AG08395 (cell line): ENCODE measurements at regions not wholly inside any gene's neighbourhood (a gene's known extent, or its start where the extent isn't known, plus 50 kb on each side); places are given as distances from the start of the nearest gene placed in this dataset.
A peak's percentile ranks its signal among the peaks of the same experiment; 100 is the strongest.
"Not testable (repeated sequence)": the region's sequence is repeated elsewhere in the genome, so short reads cannot be mapped to it uniquely, and the experiment has no call there.

Experiments
- DNase-seq: peaks from one replicate; pipeline ENCODE4 v3.0.0; 2012; ENCODE audit warnings: mixed read lengths, low spot score

DNA sequence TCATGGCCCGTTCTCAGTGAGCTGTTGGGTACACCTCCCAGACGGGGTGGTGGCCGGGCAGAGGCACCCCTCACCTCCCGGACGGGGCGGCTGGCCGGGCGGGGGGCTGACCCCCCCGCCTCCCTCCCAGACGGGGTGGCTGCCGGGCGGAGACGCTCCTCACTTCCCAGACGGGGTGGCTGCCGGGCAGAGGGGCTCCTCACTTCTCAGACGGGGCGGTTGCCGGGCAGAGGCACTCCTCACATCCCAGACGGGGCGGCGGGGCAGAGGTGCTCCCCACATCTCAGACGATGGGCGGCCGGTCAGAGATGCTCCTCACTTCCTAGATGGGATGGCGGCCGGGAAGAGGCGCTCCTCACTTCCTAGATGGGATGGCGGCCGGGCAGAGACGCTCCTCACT is 129.7 kb upstream of the DAAM1 start:
- DNase-seq = not testable (repeated sequence)

GRCh38 chr14:59060841-59061240 is 127.6 kb upstream of the DAAM1 start:
- DNase-seq = no peak

- DNase-seq = no peak
These were observed 127.2 kb upstream of the DAAM1 start for GRCh38 chr14:59061292-59061691.

GRCh38 chr14:59063259-59063658 is 125.2 kb upstream of the DAAM1 start:
- DNase-seq = no peak

GRCh38 chr14:59067127-59067894 is 121.2 kb upstream of the DAAM1 start:
- no peak for DNase-seq

DNA sequence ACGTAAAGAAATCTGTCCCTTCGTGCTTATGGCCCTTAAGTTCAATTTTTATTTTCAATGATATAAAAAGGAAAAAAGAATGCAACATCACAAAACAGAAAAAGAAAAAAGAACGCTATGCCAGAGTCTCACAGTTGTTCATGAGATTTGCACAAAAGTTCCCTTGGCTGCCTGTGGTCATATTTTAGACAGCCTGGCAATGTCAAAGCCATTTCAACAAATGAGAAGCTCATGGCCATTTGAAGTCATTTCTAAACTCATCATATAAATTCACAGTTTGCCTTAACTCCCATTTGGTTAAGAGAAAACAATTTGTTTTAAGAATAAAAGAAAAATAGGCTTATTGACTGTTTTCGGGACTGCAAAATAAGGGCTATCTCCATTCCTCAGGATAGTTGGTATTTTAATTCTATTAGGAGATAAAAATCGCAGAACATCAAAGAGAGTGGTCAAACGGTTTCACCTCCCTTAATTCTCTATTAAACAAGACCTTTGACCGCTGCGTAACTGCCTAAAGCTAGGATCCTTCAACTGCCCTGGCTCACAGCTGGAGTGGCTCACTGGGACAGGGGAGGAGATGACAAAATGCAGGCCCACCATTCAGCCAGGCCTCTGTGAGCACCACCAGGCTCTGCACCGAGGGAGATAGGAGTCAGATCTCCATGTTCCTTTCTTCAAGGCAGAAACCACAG is 119.2 kb upstream of the DAAM1 start:
- DNase-seq = no peak

DNA sequence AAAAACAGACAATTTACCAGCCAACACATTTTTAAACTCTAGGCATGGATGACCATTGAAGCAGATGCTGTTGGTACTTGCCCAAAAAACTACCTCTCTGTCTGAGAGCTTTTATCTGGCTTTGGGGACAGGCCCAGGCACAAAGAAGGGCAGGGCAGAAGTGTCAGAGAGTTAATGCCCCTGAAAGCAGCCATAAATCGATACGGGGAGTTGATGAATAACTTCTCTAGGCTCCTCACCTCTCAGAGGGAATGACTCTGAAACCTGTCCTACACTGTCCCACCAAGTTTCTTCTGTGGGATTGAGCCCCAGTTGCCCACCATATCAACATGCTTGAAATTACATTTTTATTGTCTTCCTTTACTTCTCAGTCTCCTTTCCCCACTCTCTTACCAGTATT is 113.0 kb upstream of the DAAM1 start:
- no peak for DNase-seq

GRCh38 chr14:59081720-59082119 is 106.7 kb upstream of the DAAM1 start:
- DNase-seq = no peak

DNA sequence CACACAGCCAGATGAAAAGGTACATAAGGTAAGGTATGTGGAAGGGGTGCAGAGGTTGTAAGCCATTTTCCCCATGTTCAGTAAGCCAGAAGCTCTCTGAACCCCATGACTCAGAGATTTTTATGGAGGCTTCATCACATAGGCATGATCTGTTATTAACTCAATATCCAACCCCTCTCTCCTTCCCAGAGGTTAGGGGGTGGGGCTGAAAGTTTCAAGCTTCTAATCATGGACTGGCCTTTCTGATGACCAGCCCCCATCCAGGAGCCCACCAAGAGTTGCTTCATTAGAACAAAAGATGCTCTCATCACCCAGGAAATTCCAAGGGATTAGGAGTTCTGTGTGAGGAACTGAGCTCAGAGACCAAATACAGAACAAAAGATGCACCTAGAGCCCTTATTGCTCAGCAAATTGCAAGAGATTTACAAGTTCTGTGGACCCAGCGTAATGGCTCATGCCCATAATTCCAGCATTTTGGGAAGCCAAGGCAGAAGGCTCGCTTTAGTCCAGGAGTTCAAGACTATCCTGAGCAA is 103.2 kb upstream of the DAAM1 start:
- DNase-seq = no peak

DNA sequence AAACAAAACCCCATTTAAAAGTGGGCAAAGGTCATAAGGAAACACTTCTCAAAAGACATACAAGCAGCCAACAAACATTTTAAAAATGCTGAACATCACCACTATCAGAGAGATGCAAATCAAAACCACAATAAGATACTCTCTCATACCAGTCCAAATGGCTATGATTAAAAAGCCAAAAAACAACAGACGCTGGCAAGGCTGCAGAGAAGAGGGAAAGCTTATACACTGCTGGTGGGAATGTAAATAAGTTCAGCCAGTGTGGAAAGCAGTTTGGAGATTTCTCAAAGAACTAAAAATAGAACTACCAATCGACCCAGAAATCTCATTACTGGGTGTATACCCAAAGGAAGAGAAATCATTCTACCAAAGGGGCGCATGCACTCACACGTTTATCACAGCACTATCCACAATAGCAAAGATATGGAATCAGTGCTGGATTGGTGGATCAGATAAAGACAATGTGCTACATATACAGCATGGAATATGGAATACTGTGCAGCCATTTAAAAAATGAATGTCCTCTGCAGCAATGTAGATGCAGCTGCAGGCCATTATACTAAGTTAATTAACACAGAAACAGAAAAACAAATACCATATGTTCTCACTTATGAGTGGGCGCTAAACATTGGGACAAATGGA is 102.1 kb upstream of the DAAM1 start:
- no peak for DNase-seq

DNA sequence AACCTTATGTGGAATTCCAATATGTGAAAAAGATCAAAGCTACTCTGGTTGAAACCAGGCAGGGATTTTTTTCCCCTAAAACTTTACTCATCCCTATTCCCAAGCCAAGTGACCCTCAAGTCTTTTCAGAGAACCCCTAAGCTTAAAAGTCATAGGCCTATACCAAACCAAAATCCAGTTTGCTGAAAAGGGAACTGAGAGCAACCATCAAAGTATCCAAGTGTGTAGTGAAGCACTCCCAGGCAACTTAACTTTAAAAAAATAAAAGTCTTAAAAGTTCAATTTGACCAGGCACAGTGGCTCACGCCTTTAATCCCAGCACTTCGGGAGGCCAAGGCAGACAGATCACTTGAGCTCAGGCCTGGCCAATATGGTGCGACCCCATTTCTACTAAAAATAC is 101.2 kb upstream of the DAAM1 start:
- no peak for DNase-seq

GRCh38 chr14:59087711-59088110 is 100.8 kb upstream of the DAAM1 start:
- DNase-seq = no peak

DNA sequence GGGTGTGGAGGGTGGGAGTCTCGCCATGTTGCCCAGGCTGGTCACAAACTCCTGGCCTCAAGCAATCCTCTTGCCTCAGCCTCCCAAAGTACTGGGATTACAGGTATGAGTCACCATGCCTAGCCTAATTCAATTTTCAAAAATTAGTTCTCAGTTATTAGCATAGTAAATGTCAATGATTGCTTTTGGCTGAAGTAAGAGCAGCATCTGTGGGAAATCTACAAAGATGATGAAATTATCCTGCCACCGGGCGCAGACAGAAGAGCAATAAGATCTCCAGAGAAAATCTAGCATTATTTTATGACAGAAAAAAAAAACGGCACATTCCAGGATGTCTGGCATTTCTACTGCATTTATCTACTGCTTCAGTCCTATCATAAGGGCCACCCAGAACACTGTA is 97.9 kb upstream of the DAAM1 start:
- DNase-seq = no peak

DNA sequence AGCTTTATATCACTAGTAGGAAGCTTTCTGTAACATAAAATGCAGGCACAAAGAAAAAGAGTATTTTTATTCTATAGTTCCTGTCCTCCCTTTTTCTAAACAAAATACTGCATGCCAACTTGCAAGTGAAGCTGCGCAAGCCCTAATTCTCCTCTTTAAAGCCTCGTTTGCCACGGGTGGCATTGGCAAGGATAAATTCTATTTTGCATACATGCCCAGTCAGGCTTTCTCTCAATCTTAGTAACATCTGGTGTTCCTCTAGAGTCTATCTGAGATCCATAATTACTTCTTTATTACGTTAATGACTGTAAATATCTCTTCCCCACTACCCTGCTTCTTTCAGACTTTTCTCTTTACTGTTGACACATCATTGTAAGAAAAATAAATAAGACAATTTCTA is 97.1 kb upstream of the DAAM1 start:
- DNase-seq = no peak

- DNase-seq = no peak
These were observed 96.5 kb upstream of the DAAM1 start for GRCh38 chr14:59091976-59092375.

DNA sequence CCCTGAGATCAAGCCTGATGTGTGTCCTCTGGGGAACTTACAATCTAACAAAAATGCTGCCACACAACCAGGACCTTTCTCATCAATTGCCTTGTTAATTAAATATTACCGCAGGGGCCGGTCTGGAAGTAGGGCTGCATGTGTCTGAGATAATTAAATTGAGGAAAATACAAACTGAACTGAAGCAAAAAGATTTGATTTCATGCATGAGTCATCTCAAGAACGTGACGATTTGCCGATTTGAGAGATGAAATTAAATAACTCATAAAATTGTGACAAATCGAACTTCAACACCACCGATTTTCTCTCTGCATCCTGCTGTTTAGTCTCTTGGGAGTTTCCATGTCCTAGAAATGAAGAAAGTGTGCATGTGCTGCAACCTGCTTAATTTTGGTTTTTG is 94.6 kb upstream of the DAAM1 start:
- DNase-seq = no peak

GRCh38 chr14:59096303-59096702 is 92.2 kb upstream of the DAAM1 start:
- no peak for DNase-seq

GRCh38 chr14:59097681-59098080 is 90.8 kb upstream of the DAAM1 start:
- DNase-seq = no peak

- DNase-seq = peak; percentile 66
These were observed 90.1 kb upstream of the DAAM1 start for GRCh38 chr14:59098377-59098776.

GRCh38 chr14:59100205-59100604 is 88.3 kb upstream of the DAAM1 start:
- no peak for DNase-seq

- DNase-seq = peak; percentile 12
These were observed 87.0 kb upstream of the DAAM1 start for GRCh38 chr14:59101476-59101875.

- DNase-seq = peak; percentile 58
These were observed 85.1 kb upstream of the DAAM1 start for GRCh38 chr14:59103396-59103795.

DNA sequence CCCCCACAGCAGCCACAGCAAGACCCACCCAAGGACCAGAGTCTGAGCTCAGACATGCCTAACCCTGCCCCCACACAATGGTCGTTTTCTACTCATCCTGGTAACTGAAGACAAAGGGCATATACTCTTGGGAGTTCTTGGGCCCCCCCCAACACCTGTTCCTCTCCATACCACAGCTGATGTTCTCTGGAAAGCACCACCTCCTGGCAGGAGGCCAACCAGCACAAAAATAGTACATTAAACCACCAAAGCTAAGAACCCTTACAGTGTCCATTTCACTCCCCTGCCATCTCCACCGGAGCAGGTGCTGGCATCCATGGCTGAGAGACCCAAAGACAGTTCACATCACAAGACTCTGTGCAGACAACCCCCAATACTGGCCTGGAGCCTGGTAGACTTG is 80.6 kb upstream of the DAAM1 start:
- no peak for DNase-seq
